Neural crest cell (in vitro differentiated cells): ENCODE measurements at regions not wholly inside any gene's neighbourhood (a gene's known extent, or its start where the extent isn't known, plus 50 kb on each side); places are given as distances from the start of the nearest gene placed in this dataset.

Experiments used
- DNase-seq: peaks from one replicate; pipeline ENCODE4 v3.0.0; 2021; ENCODE audit warnings: low read depth, mixed read lengths, low spot score
- H3K27ac Mint-ChIP-seq: one replicate; pipeline ENCODE4 v1.8.0; 2021; ENCODE audit warnings: mild to moderate bottlenecking, mixed read lengths; ENCODE audit not compliant: unreplicated experiment
- H3K27me3 Mint-ChIP-seq: 2 replicates; pipeline ENCODE4 v1.8.0; 2021; ENCODE audit warnings: low read depth, mild to moderate bottlenecking, mixed read lengths
- H3K36me3 Mint-ChIP-seq: 2 replicates; pipeline ENCODE4 v1.8.0; 2021; ENCODE audit warnings: low read depth, mild to moderate bottlenecking, mixed read lengths
- H3K4me1 Mint-ChIP-seq: 2 replicates; pipeline ENCODE4 v1.8.0; 2021; ENCODE audit warnings: mixed read lengths
- H3K4me3 Mint-ChIP-seq: one replicate; pipeline ENCODE4 v1.8.0; 2021; ENCODE audit warnings: mild to moderate bottlenecking, mixed read lengths
- H3K9me3 Mint-ChIP-seq: 2 replicates; pipeline ENCODE4 v1.8.0; 2021; ENCODE audit warnings: mixed read lengths
- CTCF ChIP-seq: fragments of 200-600 bp; sonication (generic); conservative IDR thresholded peaks from 2 replicates; pipeline ENCODE4 v1.5.0; 2021; ENCODE audit warnings: antibody characterized with exemption, mild to moderate bottlenecking

- no peak for TF ChIP-seq CTCF
- Mint-ChIP-seq H3K9me3 (no peaks in the 10 kb centered on the region), H3K4me3 (no peak overlapping the region), H3K4me1 (no peaks in the 10 kb centered on the region), H3K27me3 (no peaks in the 10 kb centered on the region), H3K36me3 (no peaks in the 10 kb centered on the region), H3K27ac (no peak overlapping the region)
- no peak for DNase-seq
Measured at GRCh38 chr3:187458921-187459320, 90.7 kb downstream of the RTP4 start.

GRCh38 chr3:187458383-187458782 lies 90.2 kb downstream of the RTP4 start:
- TF ChIP-seq CTCF: no peak
- no peak overlapping the region for H3K27ac Mint-ChIP-seq
- H3K4me1 Mint-ChIP-seq: no peaks in the 10 kb centered on the region
- no peak for DNase-seq
- no peaks in the 10 kb centered on the region for H3K9me3 Mint-ChIP-seq
- no peaks in the 10 kb centered on the region for H3K27me3 Mint-ChIP-seq
- no peak overlapping the region for H3K4me3 Mint-ChIP-seq
- no peaks in the 10 kb centered on the region for H3K36me3 Mint-ChIP-seq

GRCh38 chr3:187456250-187456649 lies 88.1 kb downstream of the RTP4 start:
- peaks cover 7% of the 10 kb centered on the region for H3K4me1 Mint-ChIP-seq
- H3K36me3 Mint-ChIP-seq: no peaks in the 10 kb centered on the region
- DNase-seq: no peak
- H3K27ac Mint-ChIP-seq: no peak overlapping the region
- TF ChIP-seq CTCF: no peak
- no peaks in the 10 kb centered on the region for H3K27me3 Mint-ChIP-seq
- H3K4me3 Mint-ChIP-seq: no peak overlapping the region
- no peaks in the 10 kb centered on the region for H3K9me3 Mint-ChIP-seq

GRCh38 chr3:187454085-187454815 lies 86.1 kb downstream of the RTP4 start:
- Mint-ChIP-seq H3K9me3 (no peaks in the 10 kb centered on the region), H3K4me3 (no peak overlapping the region), H3K4me1 (peaks cover 21% of the 10 kb centered on the region), H3K27ac (no peak overlapping the region), H3K36me3 (no peaks in the 10 kb centered on the region), H3K27me3 (no peaks in the 10 kb centered on the region)
- no peak for TF ChIP-seq CTCF
- no peak for DNase-seq

GRCh38 chr3:187450431-187451190 lies 82.4 kb downstream of the RTP4 start:
- no peaks in the 10 kb centered on the region for H3K27me3 Mint-ChIP-seq
- peaks cover 32% of the 10 kb centered on the region for H3K4me1 Mint-ChIP-seq
- no peaks in the 10 kb centered on the region for H3K36me3 Mint-ChIP-seq
- no peak for TF ChIP-seq CTCF
- DNase-seq: no peak
- H3K27ac Mint-ChIP-seq: no peak overlapping the region
- H3K9me3 Mint-ChIP-seq: no peaks in the 10 kb centered on the region
- H3K4me3 Mint-ChIP-seq: no peak overlapping the region
